Liver (tissue), 8 donors: ENCODE measurements at regions not wholly inside any gene's neighbourhood (a gene's known extent, or its start where the extent isn't known, plus 50 kb on each side); places are given as distances from the start of the nearest gene placed in this dataset.

Source experiments
- DNase-seq: peaks from one replicate; pipeline ENCODE4 v3.0.0-alpha.2; 2017; ENCODE audit warnings: low spot score
- H3K27ac ChIP-seq, 2 donors: one replicate each; pipeline ENCODE4 v1.7.0; 2013; ENCODE audit warnings: inconsistent platforms in 2 of 2, low read length in 2 of 2, control low read depth in 1 of 2, low read depth in 1 of 2, mild to moderate bottlenecking in 1 of 2
- H3K27me3 ChIP-seq, 4 donors: one replicate each; pipeline versions ENCODE4 v1.6.1 to v1.7.0; 2013; ENCODE audit warnings: low read length in 3 of 4, inconsistent platforms in 1 of 4, mild to moderate bottlenecking in 1 of 4, moderate library complexity in 1 of 4; ENCODE audit not compliant: control insufficient read depth in 4 of 4, insufficient read depth in 4 of 4
- H3K36me3 ChIP-seq, 4 donors: one replicate each; pipeline versions ENCODE4 v1.6.1 to v1.7.0; 2013; ENCODE audit warnings: low read length in 3 of 4, mild to moderate bottlenecking in 3 of 4, low read depth in 1 of 4, moderate library complexity in 1 of 4; ENCODE audit not compliant: control insufficient read depth in 4 of 4, insufficient read depth in 3 of 4
- H3K4me1 ChIP-seq, 4 donors: one replicate each; pipeline versions ENCODE4 v1.6.1 to v1.7.0; 2013; ENCODE audit warnings: low read length in 3 of 4, mild to moderate bottlenecking in 3 of 4, moderate library complexity in 1 of 4; ENCODE audit not compliant: control insufficient read depth in 4 of 4, insufficient read depth in 4 of 4
- H3K4me3 ChIP-seq, 3 donors: one replicate each; pipeline versions ENCODE4 v1.6.1 to v1.7.0; 2013; ENCODE audit warnings: low read length in 3 of 3, control low read depth in 1 of 3, low read depth in 1 of 3, mild to moderate bottlenecking in 1 of 3
- H3K9ac ChIP-seq, 2 donors: one replicate each; pipeline ENCODE4 v1.7.0; 2013; ENCODE audit warnings: low read length in 2 of 2, mild to moderate bottlenecking in 2 of 2, moderate library complexity in 2 of 2, control low read depth in 1 of 2, low read depth in 1 of 2
- H3K9me3 ChIP-seq, 4 donors: one replicate each; pipeline versions ENCODE4 v1.6.1 to v1.7.0; 2013; ENCODE audit warnings: low read length in 3 of 4; ENCODE audit not compliant: control insufficient read depth in 4 of 4
- CTCF ChIP-seq: fragments of 150-350 bp; IDR thresholded peaks from 2 replicates; pipeline ENCODE4 v1.5.1; 2017; ENCODE audit warnings: improper control_type of control experiment, low read depth, low read length; ENCODE audit not compliant: missing input control
- EGR1 ChIP-seq, 2 donors: IDR thresholded peaks; 2 replicates each; pipeline ENCODE4 v1.6.1; 2016 to 2018; ENCODE audit warnings: antibody characterized with exemption in 2 of 2, low read depth in 2 of 2
- FOXA1 ChIP-seq: IDR thresholded peaks from 2 replicates; pipeline ENCODE4 v1.6.1; 2016; ENCODE audit warnings: antibody characterized with exemption
- FOXA2 ChIP-seq: IDR thresholded peaks from 2 replicates; pipeline ENCODE4 v1.6.1; 2016; ENCODE audit warnings: antibody characterized with exemption
- GABPA ChIP-seq, 2 donors: IDR thresholded peaks in 1 of 2; conservative IDR thresholded peaks in 1 of 2; 2 replicates each; pipeline ENCODE4 v1.6.1; 2016; ENCODE audit warnings: antibody characterized with exemption in 2 of 2, mild to moderate bottlenecking in 1 of 2, moderate library complexity in 1 of 2
- HNF4A ChIP-seq, 2 donors: conservative IDR thresholded peaks; 2 replicates each; pipeline ENCODE4 v1.6.1; 2016; ENCODE audit warnings: antibody characterized with exemption in 2 of 2, mild to moderate bottlenecking in 2 of 2
- HNF4G ChIP-seq: IDR thresholded peaks from 2 replicates; pipeline ENCODE4 v1.6.1; 2016; ENCODE audit warnings: antibody characterized with exemption
- JUND ChIP-seq, 2 donors: IDR thresholded peaks; 2 replicates each; pipeline ENCODE4 v1.6.1; 2016; ENCODE audit warnings: antibody characterized with exemption in 2 of 2
- MAX ChIP-seq: IDR thresholded peaks from 2 replicates; pipeline ENCODE4 v1.6.1; 2016; ENCODE audit warnings: antibody characterized with exemption
- NR2F2 ChIP-seq: IDR thresholded peaks from 2 replicates; pipeline ENCODE4 v1.6.1; 2016; ENCODE audit warnings: antibody characterized with exemption
- RAD21 ChIP-seq, 2 donors: IDR thresholded peaks; 2 replicates each; pipeline ENCODE4 v1.6.1; 2016; ENCODE audit warnings: antibody characterized with exemption in 2 of 2, mild to moderate bottlenecking in 2 of 2
- RXRA ChIP-seq, 2 donors: IDR thresholded peaks; 2 replicates each; pipeline ENCODE4 v1.6.1; 2017 to 2018; ENCODE audit warnings: antibody characterized with exemption in 2 of 2, mild to moderate bottlenecking in 1 of 2
- SP1 ChIP-seq: IDR thresholded peaks from 2 replicates; pipeline ENCODE4 v1.6.1; 2018; ENCODE audit warnings: antibody characterized with exemption, mild to moderate bottlenecking
- TAF1 ChIP-seq: conservative IDR thresholded peaks from 2 replicates; pipeline ENCODE4 v1.6.1; 2016; ENCODE audit warnings: antibody characterized with exemption, mild to moderate bottlenecking
- YY1 ChIP-seq: IDR thresholded peaks from 2 replicates; pipeline ENCODE4 v1.6.1; 2016; ENCODE audit warnings: antibody characterized with exemption, mild to moderate bottlenecking
- WGBS: extraction: QIAGEN DNeasy Blood & Tissue Kit; methylation state at CpG from one replicate; pipeline ENCODE4 v1.1.7; 2013; 5-methylcytosine and 5-hydroxymethylcytosine counted together
- TF ChIP-seq, protein P1 (sequence below): IDR thresholded peaks from 2 replicates; pipeline ENCODE4 v1.6.1; 2016; ENCODE audit warnings: antibody characterized with exemption
- TF ChIP-seq, protein P2 (sequence below): IDR thresholded peaks from 2 replicates; pipeline ENCODE4 v1.6.1; 2016; ENCODE audit warnings: antibody characterized with exemption
- TF ChIP-seq, protein P3 (sequence below): IDR thresholded peaks from 2 replicates; pipeline ENCODE4 v1.6.1; 2016; ENCODE audit warnings: antibody characterized with exemption, mild to moderate bottlenecking
- donor health status: healthy.
- donor health status: healthy.
- donor health status: healthy.
- donor health status: healthy.
- donor health status: healthy.

- no peak overlapping the region for H3K27ac ChIP-seq
- H3K4me1 ChIP-seq = peaks cover 0 to 5% (median 1%) of the 10 kb centered on the region in 4 donors
- 81% methylated on average over 4 of the region's 4 CpGs for WGBS
- TF ChIP-seq NR2F2 = no peak
- no peak for TF ChIP-seq SP1
- TF ChIP-seq EGR1 (IDR thresholded peaks at IDR 0.05; ENCODE audit: low read depth in 2 of 2) = no peak
- TF ChIP-seq, protein P1, sequence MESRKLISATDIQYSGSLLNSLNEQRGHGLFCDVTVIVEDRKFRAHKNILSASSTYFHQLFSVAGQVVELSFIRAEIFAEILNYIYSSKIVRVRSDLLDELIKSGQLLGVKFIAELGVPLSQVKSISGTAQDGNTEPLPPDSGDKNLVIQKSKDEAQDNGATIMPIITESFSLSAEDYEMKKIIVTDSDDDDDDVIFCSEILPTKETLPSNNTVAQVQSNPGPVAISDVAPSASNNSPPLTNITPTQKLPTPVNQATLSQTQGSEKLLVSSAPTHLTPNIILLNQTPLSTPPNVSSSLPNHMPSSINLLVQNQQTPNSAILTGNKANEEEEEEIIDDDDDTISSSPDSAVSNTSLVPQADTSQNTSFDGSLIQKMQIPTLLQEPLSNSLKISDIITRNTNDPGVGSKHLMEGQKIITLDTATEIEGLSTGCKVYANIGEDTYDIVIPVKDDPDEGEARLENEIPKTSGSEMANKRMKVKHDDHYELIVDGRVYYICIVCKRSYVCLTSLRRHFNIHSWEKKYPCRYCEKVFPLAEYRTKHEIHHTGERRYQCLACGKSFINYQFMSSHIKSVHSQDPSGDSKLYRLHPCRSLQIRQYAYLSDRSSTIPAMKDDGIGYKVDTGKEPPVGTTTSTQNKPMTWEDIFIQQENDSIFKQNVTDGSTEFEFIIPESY = no peak
- TF ChIP-seq JUND (IDR thresholded peaks at IDR 0.05) = no peak
- TF ChIP-seq HNF4A (conservative IDR thresholded peaks at IDR 0.05) = no peak
- TF ChIP-seq, protein P2, sequence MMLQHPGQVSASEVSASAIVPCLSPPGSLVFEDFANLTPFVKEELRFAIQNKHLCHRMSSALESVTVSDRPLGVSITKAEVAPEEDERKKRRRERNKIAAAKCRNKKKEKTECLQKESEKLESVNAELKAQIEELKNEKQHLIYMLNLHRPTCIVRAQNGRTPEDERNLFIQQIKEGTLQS = no peak
- no peak for TF ChIP-seq CTCF
- no peak for TF ChIP-seq MAX
- no peak for TF ChIP-seq RAD21 (IDR thresholded peaks at IDR 0.05)
- no peak for TF ChIP-seq TAF1
- no peak for TF ChIP-seq FOXA2
- TF ChIP-seq HNF4G = no peak
- TF ChIP-seq YY1 = no peak
- TF ChIP-seq GABPA (IDR thresholded peaks at IDR 0.05 in 1 of 2, conservative IDR thresholded peaks at IDR 0.05 in 1 of 2) = no peak
- TF ChIP-seq, protein P3, sequence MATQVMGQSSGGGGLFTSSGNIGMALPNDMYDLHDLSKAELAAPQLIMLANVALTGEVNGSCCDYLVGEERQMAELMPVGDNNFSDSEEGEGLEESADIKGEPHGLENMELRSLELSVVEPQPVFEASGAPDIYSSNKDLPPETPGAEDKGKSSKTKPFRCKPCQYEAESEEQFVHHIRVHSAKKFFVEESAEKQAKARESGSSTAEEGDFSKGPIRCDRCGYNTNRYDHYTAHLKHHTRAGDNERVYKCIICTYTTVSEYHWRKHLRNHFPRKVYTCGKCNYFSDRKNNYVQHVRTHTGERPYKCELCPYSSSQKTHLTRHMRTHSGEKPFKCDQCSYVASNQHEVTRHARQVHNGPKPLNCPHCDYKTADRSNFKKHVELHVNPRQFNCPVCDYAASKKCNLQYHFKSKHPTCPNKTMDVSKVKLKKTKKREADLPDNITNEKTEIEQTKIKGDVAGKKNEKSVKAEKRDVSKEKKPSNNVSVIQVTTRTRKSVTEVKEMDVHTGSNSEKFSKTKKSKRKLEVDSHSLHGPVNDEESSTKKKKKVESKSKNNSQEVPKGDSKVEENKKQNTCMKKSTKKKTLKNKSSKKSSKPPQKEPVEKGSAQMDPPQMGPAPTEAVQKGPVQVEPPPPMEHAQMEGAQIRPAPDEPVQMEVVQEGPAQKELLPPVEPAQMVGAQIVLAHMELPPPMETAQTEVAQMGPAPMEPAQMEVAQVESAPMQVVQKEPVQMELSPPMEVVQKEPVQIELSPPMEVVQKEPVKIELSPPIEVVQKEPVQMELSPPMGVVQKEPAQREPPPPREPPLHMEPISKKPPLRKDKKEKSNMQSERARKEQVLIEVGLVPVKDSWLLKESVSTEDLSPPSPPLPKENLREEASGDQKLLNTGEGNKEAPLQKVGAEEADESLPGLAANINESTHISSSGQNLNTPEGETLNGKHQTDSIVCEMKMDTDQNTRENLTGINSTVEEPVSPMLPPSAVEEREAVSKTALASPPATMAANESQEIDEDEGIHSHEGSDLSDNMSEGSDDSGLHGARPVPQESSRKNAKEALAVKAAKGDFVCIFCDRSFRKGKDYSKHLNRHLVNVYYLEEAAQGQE = no peak
- no peak for TF ChIP-seq FOXA1
- TF ChIP-seq RXRA (IDR thresholded peaks at IDR 0.05) = no peak
- H3K9ac ChIP-seq = no peak overlapping the region
- no peak overlapping the region for H3K4me3 ChIP-seq
- no peak for DNase-seq
- peaks cover 0 to 4% (median 0%) of the 10 kb centered on the region in 4 donors for H3K27me3 ChIP-seq
- no peaks in the 10 kb centered on the region for H3K9me3 ChIP-seq
- H3K36me3 ChIP-seq = no peaks in the 10 kb centered on the region
These were observed 68.3 kb upstream of the FRMD1 start for GRCh38 chr6:168147205-168147738.
